Superior temporal gyrus (tissue), 1 donor: ENCODE measurements at regions not wholly inside any gene's neighbourhood (a gene's known extent, or its start where the extent isn't known, plus 50 kb on each side); places are given as distances from the start of the nearest gene placed in this dataset.
"Not testable (repeated sequence)": the region's sequence is repeated elsewhere in the genome, so short reads cannot be mapped to it uniquely, and the experiment has no call there.

Source experiments
- DNase-seq: peaks from one replicate; pipeline ENCODE4 v3.0.0-alpha.2; 2016; ENCODE audit errors: extremely low spot score

DNA sequence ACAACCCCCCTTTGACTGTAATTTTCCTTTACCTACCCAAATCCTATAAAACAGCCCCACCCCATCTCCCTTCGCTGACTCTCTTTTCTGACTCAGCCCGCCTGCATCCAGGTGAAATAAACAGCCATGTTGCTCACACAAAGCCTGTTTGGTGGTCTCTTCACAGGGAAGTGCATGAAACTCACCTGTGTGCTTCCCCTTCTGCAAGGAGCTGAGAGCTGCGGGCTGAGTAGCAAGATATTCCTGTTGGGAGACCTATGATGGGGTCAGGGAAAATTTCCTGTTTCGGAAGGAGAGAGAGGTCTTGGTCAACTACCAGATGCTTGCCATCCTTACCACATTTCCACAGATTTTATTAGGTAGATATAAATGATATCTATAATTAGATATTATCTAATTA is 474.5 kb upstream of the NUDT12 start:
- DNase-seq: not testable (repeated sequence)

DNA sequence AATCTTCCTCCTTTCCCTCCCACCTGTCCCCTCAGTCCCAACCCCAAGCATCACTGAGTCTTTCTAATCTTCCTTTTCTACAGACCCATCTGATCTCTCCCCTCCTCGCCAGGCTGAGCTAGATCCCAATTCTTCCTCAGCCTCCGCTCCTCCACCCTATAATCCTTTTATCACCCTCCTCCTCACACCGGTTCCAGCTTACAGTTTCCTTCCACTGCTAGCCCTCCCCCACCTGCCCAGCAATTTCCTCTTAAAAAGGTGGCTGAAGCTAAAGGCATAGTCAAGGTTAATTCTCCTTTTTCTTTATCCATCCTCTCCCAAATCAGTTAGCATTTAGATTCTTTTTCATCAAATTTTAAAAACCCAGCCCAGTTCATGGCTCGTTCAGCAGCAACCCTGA is 470.6 kb upstream of the NUDT12 start:
- not testable (repeated sequence) for DNase-seq

DNA sequence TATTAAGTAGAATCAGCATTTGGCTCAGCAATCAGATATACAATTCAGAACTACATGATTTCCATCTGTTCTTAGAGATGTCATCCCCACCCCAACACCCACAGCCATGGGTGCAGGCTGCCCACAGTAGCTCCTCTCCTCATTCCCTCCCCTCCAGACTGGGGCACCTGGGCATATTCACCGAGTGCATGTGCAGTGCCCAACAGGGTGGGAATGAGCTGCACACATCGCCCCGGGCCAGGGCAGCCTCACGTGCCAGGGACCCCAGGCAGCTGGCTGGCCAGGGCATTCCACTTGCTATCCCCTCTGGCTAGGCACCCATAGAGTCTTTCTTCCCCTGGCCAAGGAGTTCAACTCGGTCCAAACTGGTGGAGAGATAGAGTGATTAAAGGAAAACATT is 461.9 kb upstream of the NUDT12 start:
- DNase-seq: no peak

DNA sequence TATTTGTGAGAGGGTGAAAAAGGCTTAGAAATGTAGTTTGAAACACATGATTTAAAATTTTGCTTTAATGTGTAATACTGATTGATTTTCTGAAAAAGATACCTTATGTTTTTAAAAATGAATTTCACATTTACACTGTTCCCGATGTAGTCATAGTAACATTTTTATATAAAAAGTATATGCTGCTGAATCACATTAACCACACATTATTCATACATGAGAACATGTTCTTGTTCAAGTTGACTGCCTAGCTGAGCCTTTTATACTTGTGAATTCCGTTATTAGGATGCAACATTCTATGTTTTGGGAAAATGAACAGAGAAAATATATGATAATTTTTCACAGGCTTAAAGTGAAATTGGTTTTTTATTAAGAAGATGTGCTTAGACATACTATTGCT is 461.1 kb upstream of the NUDT12 start:
- DNase-seq: no peak

DNA sequence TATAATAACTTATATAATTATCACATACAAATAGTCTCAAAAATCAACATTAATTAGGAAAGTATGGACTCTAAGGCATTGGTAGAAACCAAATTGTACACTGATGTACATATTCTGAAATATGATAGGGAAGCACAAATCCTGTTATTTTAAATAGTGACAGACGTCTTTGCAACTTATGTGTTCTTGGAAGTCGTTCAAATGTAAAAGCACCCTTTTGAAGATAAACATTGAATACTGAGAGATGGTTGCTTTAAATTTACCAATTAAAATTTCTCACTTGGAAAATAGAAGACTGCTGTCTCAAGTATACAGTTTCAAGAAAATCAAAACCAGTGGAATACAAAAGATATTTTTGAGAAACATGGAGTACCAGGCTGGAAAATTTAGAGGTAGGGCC is 457.4 kb upstream of the NUDT12 start:
- no peak for DNase-seq

DNA sequence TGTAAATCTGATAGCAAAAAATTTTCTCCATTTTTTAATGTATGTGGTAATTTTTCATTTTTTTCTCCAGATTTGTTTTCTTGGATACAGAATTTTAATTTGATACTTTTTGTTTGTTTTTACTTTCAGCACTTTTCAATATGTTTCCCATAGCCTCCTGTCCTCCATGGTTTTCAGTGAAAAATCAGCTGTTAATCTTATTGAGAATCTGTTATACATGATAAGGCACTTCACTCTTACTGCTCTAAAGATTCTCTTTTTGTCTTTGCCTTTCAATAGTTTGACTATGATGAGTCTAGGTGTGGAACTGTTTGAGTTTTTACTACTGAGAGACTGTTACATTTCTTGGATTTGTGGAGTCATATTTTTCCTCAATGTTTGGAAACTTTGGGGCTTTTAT is 455.7 kb upstream of the NUDT12 start:
- DNase-seq: no peak

DNA sequence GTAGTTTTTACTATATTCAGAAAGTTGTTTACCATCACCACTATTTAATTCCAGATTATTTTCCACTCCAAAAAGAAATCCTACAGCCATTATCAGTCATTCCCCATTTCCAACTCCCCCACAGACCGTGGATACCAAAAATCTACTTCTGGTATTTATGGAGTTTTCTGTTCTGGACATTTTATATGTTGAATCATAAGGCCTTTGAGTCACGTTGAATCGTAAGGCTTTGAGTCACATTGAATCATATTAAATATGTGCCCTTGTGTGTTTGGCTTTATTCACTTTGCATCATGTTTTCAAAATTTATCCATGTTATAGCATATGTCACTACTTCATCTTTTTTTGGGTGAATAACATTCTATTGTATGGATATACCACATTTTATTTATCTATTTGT is 454.1 kb upstream of the NUDT12 start:
- DNase-seq: no peak

DNA sequence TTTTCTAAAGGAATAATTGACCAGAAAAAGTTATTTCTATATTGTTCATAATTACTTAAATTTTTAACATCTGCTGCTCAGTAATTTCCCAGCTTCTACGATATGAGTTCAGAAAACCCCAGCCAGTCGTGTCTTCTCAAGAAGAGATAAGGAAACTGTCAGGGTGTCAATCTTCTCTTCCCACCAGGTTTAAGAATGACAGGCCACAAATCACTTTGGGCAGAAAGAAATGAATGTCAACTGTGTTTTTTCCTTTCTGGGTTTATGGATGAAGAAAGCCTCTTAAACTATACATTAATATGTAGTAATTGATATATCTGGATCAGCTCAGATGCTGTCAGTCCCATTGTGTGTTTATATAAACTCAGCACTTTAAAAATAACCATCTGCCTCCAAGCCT is 453.2 kb upstream of the NUDT12 start:
- no peak for DNase-seq

DNA sequence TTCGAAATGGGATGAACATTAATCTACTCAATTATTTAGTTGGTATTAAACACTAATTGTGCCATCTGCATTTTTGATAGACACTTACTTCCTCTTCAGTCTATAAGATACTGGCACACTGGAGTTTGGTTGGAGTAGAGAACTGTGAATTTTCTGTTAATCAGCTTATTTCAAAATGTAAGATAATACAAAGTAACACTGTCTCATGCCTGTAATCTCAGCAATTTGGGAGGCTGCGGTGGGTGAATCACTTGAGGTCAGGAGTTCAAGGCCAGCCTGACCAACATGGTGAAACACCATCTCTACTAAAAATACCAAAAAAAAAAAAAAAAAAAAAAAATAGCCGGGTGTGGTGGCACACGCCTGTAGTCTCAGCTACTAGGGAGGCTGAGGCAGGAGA is 440.2 kb upstream of the NUDT12 start:
- not testable (repeated sequence) for DNase-seq

DNA sequence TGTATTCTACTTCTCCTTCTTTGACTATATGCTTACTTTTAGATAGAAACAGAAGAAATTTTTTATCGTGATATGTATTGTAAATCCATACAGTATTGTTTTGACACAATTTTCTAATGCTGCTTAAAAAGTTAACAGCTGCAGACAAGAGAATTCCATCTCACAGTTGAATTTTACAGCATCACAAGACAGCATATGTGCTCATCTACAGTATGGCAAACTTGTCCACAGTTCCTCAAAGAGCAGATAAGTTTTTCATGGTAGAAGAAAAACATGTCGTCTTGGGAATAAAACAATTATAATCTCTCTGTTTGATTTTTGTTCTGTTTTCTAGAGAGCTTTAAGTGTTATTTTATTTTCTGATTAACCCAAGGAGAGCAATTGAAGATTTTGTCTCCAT is 438.5 kb upstream of the NUDT12 start:
- no peak for DNase-seq

DNA sequence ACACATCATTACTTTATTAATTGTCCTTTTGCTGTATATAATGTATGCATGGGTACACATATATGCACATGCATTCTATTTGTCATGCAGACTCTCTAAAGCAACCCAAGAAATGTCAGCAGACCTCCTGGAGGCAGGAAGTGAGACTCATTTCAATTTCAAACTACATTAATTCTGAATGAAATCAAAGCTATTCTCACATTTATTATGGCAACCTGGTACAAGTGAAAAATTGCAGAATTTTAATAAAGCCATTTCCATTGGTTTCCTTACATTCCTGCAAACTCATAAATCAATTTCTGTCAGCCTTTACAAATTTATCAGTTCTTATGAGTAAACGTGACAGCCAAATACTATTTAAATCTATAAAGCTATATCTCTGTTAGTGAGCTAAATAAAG is 430.4 kb upstream of the NUDT12 start:
- DNase-seq: no peak

DNA sequence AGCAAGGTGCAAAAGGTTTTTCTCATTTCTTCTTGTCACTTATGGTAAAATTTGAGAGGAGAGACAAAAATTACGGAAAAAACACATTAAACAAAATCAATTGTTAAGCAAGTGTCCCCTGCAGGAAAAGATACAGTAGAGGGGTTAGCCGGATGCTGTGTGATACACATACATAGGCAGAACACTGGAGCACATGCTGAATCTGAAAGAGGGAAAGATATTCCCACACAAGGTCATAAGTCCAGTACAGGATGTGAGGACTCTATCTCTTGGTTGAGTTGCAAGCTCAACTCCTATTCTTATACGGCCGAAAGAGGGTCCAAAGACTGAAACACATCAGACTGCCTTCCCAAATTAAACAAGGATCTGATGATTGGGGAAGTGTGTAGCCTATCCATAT is 427.5 kb upstream of the NUDT12 start:
- DNase-seq: no peak

DNA sequence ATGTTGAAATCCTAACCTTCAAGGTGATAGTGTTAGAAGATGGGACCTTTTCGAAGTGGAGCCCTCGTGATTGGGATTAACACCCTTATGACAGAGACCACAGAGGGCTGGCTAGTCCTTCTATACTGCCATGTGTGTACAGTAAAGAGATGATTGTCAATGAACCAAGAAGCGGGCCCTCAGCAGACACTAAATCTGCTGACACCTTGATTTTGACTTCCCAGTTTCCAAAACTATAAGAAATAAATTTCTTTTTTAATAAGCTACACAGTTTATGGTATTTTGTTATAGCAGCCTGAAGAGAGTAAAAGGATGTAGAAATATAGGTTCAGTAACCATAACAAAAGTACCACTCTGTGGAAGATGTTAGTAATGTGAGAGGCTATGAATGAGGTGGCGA is 419.0 kb upstream of the NUDT12 start:
- DNase-seq: no peak

DNA sequence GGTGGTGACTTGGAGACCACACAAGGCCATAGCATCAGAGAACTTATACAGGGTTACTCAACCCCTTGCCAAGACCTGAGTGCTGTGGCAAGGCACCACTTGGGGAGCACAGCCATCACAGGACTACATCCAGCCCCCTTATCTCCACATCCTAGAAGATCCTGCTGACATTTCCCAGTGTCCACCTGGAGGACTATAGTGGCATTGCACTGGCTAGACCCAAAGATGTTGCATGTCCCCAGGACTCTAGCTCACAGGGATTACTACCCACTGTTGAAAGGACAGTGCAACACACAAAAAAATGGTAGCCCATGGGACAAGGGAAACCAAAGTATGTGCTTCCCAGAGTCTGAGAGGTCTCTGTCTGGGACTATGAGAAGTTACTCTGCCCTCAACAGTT is 411.1 kb upstream of the NUDT12 start:
- DNase-seq: no peak

DNA sequence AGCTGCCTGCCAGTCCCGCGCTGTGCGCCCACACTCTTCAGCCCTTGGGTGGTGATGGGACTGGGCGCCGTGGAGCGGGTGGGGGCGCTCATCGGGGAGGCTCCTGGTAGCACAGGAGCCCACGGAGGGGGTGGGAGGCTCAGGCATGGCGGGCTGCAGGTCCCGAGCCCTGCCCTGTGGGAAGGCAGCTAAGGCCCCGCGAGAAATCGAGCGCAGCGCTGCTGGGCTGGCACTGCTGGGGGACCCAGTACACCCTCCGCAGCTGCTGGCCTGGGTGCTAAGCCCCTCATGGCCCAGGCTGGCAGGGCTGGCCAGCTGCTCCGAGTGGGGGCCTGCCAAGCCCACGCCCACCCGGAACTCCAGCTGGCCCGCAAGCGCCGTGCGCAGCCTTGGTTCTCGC is 403.7 kb upstream of the NUDT12 start:
- DNase-seq: not testable (repeated sequence)

DNA sequence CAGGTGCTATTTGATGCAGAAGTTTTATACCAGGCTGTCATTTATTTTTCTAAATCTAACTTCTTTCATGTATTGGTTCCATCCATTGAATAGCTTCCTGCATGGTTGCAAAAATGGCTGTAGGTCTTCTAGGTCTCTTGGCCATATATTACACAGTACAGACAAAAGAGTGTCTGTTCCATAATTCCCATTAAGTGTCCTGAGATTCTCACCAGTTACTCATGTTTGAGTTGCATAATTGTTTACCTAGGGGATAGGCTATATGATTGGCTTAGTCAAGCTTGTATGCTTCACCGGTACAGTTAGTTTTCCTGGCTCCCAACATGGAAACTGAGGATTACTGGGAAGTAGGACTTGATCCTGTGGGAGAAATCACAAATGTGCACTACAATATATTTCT is 399.4 kb upstream of the NUDT12 start:
- no peak for DNase-seq

DNA sequence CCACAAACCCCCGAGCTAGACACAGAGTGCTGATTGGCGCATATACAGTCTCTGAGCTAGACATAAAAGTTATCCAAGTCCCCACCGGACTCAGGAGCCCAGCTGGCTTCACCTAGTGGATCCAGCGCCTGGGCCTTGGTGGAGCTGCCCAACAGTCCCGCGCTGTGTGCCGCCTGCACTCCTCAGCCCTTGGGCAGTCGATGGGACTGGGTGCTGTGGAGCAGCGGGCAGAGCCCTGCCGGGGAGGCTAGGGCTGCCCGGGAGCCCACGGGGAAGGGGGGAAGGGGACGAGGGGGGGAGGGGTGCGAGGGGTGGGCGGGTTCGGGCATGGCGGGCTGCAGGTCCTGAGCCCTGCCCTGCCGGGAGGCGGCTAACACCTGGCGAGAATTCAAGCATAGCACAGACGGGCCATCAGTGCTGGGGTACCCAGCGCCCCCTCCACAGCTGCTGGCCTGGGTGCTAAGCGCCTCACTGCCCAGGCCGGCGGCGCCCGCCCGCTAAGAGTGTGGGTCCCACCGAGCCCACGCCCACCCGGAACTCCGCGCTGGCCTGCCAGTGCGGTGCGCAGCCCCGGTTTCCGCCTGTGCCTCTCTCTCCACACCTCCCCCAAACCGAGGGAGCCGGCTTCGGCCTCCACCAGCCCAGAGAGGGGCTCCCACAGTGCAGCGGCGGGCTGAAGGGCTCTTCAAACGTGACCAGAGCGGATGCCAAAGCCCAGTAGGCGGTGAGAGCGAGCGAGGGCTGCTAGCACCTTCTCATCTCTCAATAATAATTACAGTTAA is 391.2 kb upstream of the NUDT12 start:
- no peak for DNase-seq

DNA sequence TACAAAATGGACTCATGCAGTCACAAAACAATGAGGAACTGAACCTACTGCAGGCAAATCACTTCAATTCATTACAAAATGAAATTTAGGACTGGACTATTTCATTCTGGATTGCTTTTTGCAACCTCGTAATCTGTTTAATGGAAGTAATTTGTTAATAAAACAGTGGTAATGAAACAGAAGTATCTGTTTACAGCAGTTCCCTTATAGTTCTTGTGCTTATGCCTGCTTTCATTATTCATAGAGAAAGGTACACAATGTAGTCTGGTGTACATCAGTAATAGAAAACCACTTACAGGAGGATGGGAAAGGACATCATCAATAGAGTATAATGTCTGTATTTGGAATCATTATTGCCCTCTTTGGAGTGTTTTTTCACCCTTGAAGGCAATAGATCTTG is 389.2 kb upstream of the NUDT12 start:
- no peak for DNase-seq

DNA sequence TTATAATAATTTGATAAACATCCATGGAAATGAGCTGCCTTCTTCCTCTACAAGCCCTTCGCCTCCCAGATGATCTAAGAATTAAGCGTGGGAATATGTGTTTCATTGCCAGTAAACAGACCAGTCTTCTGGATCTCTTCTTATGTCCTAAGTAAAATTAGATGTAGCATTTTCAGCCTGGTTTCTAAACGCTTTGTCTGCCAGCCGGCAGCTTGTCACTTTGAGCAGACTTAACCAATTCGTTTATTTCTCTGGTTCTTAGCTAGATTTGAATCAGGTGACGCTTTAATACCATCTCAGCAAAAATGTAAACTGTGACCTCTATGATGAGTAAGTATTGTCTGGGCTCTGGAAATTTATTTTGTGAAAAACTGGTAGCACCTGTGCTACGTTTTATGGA is 380.6 kb upstream of the NUDT12 start:
- peak; percentile 46 for DNase-seq

DNA sequence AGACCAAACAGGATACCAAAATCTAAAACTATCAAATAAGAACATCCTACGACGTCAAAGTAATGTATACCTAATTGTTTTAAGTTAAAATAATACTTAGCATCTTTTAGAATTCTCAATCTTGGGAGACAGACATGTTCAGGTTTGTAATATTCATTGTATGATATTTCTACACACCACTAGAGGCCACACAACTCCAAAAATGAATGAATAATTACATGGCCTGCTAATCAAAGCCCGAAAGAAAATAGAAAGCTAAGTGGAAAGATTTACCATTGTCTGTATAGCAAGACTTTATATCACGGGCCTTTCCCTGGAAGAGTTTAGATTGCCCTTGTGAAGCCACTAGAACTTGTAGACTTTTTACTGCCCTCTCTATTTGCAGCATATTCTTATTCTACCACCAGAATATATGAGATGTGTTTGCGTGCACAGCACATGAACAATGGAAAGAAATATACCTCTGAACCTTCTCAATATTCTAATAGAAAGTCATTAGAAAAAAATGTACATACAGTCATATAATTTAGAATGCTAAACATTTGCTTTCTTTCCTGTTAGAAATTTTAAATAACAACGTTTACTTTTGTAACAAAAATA is 380.1 kb upstream of the NUDT12 start:
- peak; percentile 54 for DNase-seq

DNA sequence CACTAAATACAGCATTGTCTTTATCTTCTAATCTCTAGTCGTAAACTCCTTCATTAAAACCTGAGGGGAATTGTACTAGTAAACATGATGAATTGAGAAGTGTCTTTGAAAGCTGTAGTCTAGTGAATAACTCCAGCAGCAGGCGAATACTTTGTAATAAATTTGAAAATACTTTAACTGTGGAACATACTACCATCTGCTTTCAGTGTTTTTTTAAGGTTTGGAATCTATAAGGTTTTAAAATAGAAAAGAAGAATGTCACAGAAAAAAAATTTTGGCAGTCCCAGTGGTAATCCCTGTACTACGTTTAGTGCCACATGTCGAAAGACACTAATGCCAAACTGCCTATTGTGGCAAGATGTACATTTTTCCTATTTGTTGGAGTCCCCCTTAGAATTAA is 379.0 kb upstream of the NUDT12 start:
- DNase-seq: peak; percentile 58

DNA sequence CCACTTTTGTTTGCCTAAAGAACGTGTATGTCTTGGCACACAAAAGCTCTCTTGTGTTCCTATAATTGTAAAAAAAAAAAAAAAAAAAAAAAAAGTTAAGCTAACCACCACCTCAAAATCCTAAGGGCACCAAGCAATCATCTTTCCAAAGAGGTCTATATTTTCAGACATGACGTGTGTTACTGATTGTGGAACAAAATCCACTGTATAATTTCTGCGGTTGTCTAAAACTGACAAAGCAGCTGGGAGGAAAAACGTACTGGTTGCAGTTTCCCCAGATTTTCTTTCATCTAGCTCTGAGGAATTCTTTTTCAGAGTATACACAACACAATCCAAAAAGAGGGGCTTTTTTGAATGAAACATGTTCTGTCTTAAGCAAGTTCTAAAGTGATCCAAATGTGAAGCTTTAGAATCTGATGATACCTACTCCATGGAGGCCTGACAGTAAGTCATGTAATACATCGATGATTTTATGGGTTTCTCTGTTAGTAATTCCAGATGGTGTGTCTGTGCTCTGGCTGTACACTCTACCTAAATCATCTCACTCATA is 375.6 kb upstream of the NUDT12 start:
- peak; percentile 55 for DNase-seq

DNA sequence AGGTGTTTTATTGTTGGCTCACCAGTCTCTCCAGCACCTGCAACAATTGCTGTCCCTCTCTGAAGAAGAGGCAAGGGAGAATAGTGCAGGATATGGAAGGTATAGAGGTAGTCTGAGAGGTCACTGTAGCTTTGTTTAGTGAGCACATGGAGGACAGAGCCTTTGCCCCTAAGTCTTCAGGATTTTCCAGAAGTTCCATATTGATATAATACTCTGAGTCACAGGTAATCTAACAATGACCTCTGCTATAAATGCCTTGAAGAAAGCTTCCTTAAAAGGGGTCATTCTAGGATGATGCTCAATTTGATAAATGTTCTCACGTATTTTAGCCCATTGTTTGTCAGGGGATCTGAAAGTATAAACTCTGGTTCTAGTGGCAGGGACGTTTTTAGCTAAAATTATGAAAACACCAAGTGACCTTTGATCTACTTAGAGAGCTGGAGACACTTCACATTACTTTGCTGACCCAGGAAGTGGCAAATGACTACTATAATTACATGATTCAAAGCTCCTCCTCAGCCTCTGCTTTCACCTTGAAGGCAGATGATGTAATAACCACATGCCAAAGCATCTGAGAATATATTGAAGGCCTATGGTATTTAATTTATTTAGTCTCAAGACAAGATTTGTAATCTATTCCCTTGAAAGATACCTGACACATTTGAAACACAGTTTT is 366.9 kb upstream of the NUDT12 start:
- no peak for DNase-seq
